ENCODE measurements at regions not wholly inside any gene's neighbourhood (a gene's known extent, or its start where the extent isn't known, plus 50 kb on each side); places are given as distances from the start of the nearest gene placed in this dataset.
"Not testable (repeated sequence)": the region's sequence is repeated elsewhere in the genome, so short reads cannot be mapped to it uniquely, and the experiment has no call there.

- Histone ChIP-seq H3K4me1 (ENCODE audit: control insufficient read depth, insufficient read depth, low read length) (no peaks in the 10 kb centered on the region), H3K27me3 (ENCODE audit: control insufficient read depth, insufficient read depth, low read length) (no peaks in the 10 kb centered on the region), H3K4me3 (ENCODE audit: low read length) (no peak overlapping the region), H3K36me3 (ENCODE audit: control insufficient read depth, insufficient read depth, low read length) (no peaks in the 10 kb centered on the region), H3K27ac (ENCODE audit: low read length) (no peak overlapping the region), H3K9me3 (ENCODE audit: control insufficient read depth, insufficient read depth, low read length) (no peaks in the 10 kb centered on the region)
- H3K4me1 Mint-ChIP-seq: peaks cover 16 to 17% of the 10 kb centered on the region in 2 donors
- H3K4me3 Mint-ChIP-seq: no peak overlapping the region
- ATAC-seq (no peak), DNase-seq (no peak)
- TF ChIP-seq, protein P1, sequence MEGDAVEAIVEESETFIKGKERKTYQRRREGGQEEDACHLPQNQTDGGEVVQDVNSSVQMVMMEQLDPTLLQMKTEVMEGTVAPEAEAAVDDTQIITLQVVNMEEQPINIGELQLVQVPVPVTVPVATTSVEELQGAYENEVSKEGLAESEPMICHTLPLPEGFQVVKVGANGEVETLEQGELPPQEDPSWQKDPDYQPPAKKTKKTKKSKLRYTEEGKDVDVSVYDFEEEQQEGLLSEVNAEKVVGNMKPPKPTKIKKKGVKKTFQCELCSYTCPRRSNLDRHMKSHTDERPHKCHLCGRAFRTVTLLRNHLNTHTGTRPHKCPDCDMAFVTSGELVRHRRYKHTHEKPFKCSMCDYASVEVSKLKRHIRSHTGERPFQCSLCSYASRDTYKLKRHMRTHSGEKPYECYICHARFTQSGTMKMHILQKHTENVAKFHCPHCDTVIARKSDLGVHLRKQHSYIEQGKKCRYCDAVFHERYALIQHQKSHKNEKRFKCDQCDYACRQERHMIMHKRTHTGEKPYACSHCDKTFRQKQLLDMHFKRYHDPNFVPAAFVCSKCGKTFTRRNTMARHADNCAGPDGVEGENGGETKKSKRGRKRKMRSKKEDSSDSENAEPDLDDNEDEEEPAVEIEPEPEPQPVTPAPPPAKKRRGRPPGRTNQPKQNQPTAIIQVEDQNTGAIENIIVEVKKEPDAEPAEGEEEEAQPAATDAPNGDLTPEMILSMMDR (IDR thresholded peaks at IDR 0.05): no peak
- peaks cover 5 to 6% of the 10 kb centered on the region in 2 donors for H3K27me3 Mint-ChIP-seq (ENCODE audit: low read depth in 2 of 2)
- no peak overlapping the region for H3K27ac Mint-ChIP-seq
- WGBS (ENCODE audit: insufficient coverage): 77% methylated on average over 5 of the region's 5 CpGs
- intact Hi-C loops (cut with micrococcal nuclease): no loop called here
- no peaks in the 10 kb centered on the region for H3K36me3 Mint-ChIP-seq
- no peaks in the 10 kb centered on the region for H3K9me3 Mint-ChIP-seq
These were observed 200.4 kb downstream of the MEMO1 start for GRCh38 chr2:31810200-31810917.

DNA sequence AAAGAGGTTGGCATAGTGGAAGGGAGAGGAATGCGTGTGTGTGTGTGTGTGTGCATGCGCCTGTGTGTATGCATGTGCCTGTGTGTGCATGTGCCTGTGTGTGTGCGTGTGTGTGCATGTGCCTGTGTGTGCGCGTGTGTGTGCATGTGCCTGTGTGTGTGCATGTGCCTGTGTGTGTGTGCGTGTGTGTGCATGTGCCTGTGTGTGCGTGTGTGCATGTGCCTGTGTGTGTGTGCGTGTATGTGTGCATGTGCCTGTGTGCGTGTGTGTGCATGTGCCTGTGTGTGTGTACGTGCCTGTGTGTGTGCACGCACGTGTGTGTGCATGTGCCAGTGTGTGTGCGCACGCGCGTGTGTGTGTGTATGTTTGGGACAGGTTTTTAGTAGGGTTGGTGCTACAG lies 205.1 kb downstream of the MEMO1 start:
- TF ChIP-seq, protein P1 (IDR thresholded peaks at IDR 0.05): no peak
- intact Hi-C loops (cut with micrococcal nuclease): no loop called here
- no peak overlapping the region for H3K27ac Mint-ChIP-seq
- peak in 1 of 3 donors; percentile 35 for ATAC-seq
- no peak for DNase-seq
- no peaks in the 10 kb centered on the region for H3K36me3 ChIP-seq (ENCODE audit: control insufficient read depth, insufficient read depth, low read length)
- H3K9me3 Mint-ChIP-seq: no peaks in the 10 kb centered on the region
- H3K36me3 Mint-ChIP-seq: no peaks in the 10 kb centered on the region
- H3K4me3 Mint-ChIP-seq: no peak overlapping the region
- WGBS (ENCODE audit: insufficient coverage): 86% methylated on average over 16 of the region's 16 CpGs
- peaks cover 5 to 9% of the 10 kb centered on the region in 2 donors for H3K27me3 Mint-ChIP-seq (ENCODE audit: low read depth in 2 of 2)
- H3K4me3 ChIP-seq (ENCODE audit: low read length): no peak overlapping the region
- H3K4me1 ChIP-seq (ENCODE audit: control insufficient read depth, insufficient read depth, low read length): no peaks in the 10 kb centered on the region
- H3K4me1 Mint-ChIP-seq: peaks cover 0 to 6% of the 10 kb centered on the region in 2 donors
- no peak overlapping the region for H3K27ac ChIP-seq (ENCODE audit: low read length)
- H3K27me3 ChIP-seq (ENCODE audit: control insufficient read depth, insufficient read depth, low read length): no peaks in the 10 kb centered on the region
- H3K9me3 ChIP-seq (ENCODE audit: control insufficient read depth, insufficient read depth, low read length): no peaks in the 10 kb centered on the region

DNA sequence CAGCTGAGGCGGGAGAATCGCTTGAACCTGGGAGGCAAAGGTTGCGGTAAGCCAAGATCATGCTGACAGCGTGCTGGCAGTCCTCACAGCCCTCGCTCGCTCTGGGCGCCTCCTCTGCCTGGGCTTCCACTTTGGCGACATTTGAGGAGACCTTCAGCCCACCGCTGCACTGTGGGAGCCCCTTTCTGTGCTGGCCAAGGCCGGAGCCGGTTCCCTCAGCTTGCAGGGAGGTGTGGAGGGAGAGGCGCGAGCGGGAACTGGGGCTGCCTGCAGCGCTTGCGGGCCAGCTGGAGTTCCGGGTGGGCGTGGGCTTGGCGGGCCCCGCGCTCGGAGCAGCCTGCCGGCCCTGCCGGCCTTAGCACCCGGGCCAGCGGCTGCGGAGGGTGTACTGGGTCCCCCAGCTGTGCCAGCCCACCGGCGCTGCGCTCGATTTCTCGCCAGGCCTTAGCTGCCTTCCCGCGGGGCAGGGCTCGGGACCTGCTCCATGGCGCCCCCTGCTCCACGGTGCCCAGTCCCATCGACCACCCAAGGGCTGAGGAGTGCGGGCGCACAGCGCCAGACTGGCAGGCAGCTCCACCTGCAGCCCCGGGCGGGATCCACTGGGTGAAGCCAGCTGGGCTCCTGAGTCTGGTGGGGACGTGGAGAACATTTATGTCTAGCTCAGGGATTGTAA lies 207.2 kb downstream of the MEMO1 start:
- H3K27me3 ChIP-seq (ENCODE audit: control insufficient read depth, insufficient read depth, low read length); H3K4me1 Mint-ChIP-seq; H3K4me1 ChIP-seq (ENCODE audit: control insufficient read depth, insufficient read depth, low read length); H3K4me3 ChIP-seq (ENCODE audit: low read length); H3K4me3 Mint-ChIP-seq; intact Hi-C loops (cut with micrococcal nuclease); ATAC-seq; H3K9me3 ChIP-seq (ENCODE audit: control insufficient read depth, insufficient read depth, low read length); DNase-seq; H3K27ac ChIP-seq (ENCODE audit: low read length); H3K27ac Mint-ChIP-seq; H3K9me3 Mint-ChIP-seq; H3K36me3 ChIP-seq (ENCODE audit: control insufficient read depth, insufficient read depth, low read length); H3K27me3 Mint-ChIP-seq (ENCODE audit: low read depth in 2 of 2); H3K36me3 Mint-ChIP-seq: not testable (repeated sequence)
- WGBS (ENCODE audit: insufficient coverage): 74% methylated on average over 44 of the region's 44 CpGs

- 97% methylated on average over 7 of the region's 7 CpGs for WGBS (ENCODE audit: insufficient coverage)
- no peak for ATAC-seq
- intact Hi-C loops (cut with micrococcal nuclease): no loop called here
These were observed 208.1 kb downstream of the MEMO1 start for GRCh38 chr2:31802711-31803110.

DNA sequence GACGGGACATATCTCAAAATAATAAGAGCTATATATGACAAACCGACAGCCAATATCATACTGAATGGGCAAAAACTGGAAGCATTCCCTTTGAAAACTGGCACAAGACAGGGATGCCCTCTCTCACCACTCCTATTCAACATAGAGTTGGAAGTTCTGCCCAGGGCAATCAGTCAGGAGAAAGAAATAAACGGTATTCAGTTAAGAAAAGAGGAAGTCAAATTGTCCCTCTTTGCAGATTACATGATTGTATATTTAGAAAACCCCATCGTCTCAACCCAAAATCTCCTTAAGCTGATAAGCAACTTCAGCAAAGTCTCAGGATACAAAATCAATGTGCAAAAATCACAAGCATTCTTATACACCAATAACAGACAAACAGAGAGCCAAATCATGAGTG lies 211.5 kb downstream of the MEMO1 start:
- WGBS (ENCODE audit: insufficient coverage): 100% methylated on average over 2 of the region's 4 CpGs
- DNase-seq; H3K27ac Mint-ChIP-seq; H3K9me3 Mint-ChIP-seq; H3K4me3 ChIP-seq (ENCODE audit: low read length); H3K27me3 ChIP-seq (ENCODE audit: control insufficient read depth, insufficient read depth, low read length); H3K4me1 ChIP-seq (ENCODE audit: control insufficient read depth, insufficient read depth, low read length); H3K36me3 ChIP-seq (ENCODE audit: control insufficient read depth, insufficient read depth, low read length); H3K4me3 Mint-ChIP-seq; H3K27me3 Mint-ChIP-seq (ENCODE audit: low read depth in 2 of 2); H3K27ac ChIP-seq (ENCODE audit: low read length); intact Hi-C loops (cut with micrococcal nuclease); H3K4me1 Mint-ChIP-seq; ATAC-seq; H3K36me3 Mint-ChIP-seq; H3K9me3 ChIP-seq (ENCODE audit: control insufficient read depth, insufficient read depth, low read length): not testable (repeated sequence)

More at GRCh38 chr2:31802711-31803110, 208.1 kb downstream of the MEMO1 start:
- TF ChIP-seq, protein P1 (IDR thresholded peaks at IDR 0.05): no peak
- H3K36me3 ChIP-seq (ENCODE audit: control insufficient read depth, insufficient read depth, low read length): no peaks in the 10 kb centered on the region
- no peaks in the 10 kb centered on the region for H3K4me1 ChIP-seq (ENCODE audit: control insufficient read depth, insufficient read depth, low read length)
- Mint-ChIP-seq H3K9me3 (peaks cover 0 to 2% of the 10 kb centered on the region in 2 donors), H3K4me1 (peaks cover 0 to 6% of the 10 kb centered on the region in 2 donors), H3K27me3 (ENCODE audit: low read depth in 2 of 2) (peaks cover 5 to 11% of the 10 kb centered on the region in 2 donors), H3K27ac (no peak overlapping the region), H3K4me3 (no peak overlapping the region), H3K36me3 (no peaks in the 10 kb centered on the region)
- H3K27ac ChIP-seq (ENCODE audit: low read length): no peak overlapping the region
- H3K4me3 ChIP-seq (ENCODE audit: low read length): no peak overlapping the region
- H3K27me3 ChIP-seq (ENCODE audit: control insufficient read depth, insufficient read depth, low read length): no peaks in the 10 kb centered on the region
- H3K9me3 ChIP-seq (ENCODE audit: control insufficient read depth, insufficient read depth, low read length): no peaks in the 10 kb centered on the region
- DNase-seq: no peak

All from natural killer cell (primary cell).